ENCODE measurements at regions not wholly inside any gene's neighbourhood (a gene's known extent, or its start where the extent isn't known, plus 50 kb on each side); places are given as distances from the start of the nearest gene placed in this dataset.
"Not testable (repeated sequence)": the region's sequence is repeated elsewhere in the genome, so short reads cannot be mapped to it uniquely, and the experiment has no call there.

- no peak overlapping the region for H3K27ac Mint-ChIP-seq
- H3K9me3 Mint-ChIP-seq = no peaks in the 10 kb centered on the region
- no peaks in the 10 kb centered on the region for H3K36me3 Mint-ChIP-seq (ENCODE audit: low read depth)
- no peak overlapping the region for H3K4me3 Mint-ChIP-seq
- DNase-seq (ENCODE audit: low spot score) = no peak
- no peaks in the 10 kb centered on the region for H3K27me3 Mint-ChIP-seq (ENCODE audit: low read depth)
- peaks cover 3% of the 10 kb centered on the region for H3K4me1 Mint-ChIP-seq (ENCODE audit: low read depth)
Observed at GRCh38 chr6:142635130-142635529, 309.8 kb downstream of the HIVEP2 start.

GRCh38 chr6:142637624-142638351 is 307.2 kb downstream of the HIVEP2 start:
- Mint-ChIP-seq H3K4me3 (no peak overlapping the region), H3K27me3 (ENCODE audit: low read depth) (no peaks in the 10 kb centered on the region), H3K4me1 (ENCODE audit: low read depth) (peaks cover 1% of the 10 kb centered on the region), H3K9me3 (no peaks in the 10 kb centered on the region), H3K27ac (no peak overlapping the region), H3K36me3 (ENCODE audit: low read depth) (no peaks in the 10 kb centered on the region)
- DNase-seq (ENCODE audit: low spot score) = no peak

- H3K27ac Mint-ChIP-seq = no peak overlapping the region
- no peaks in the 10 kb centered on the region for H3K27me3 Mint-ChIP-seq (ENCODE audit: low read depth)
- no peaks in the 10 kb centered on the region for H3K4me1 Mint-ChIP-seq (ENCODE audit: low read depth)
- no peak overlapping the region for H3K4me3 Mint-ChIP-seq
- DNase-seq (ENCODE audit: low spot score) = no peak
- no peaks in the 10 kb centered on the region for H3K9me3 Mint-ChIP-seq
- H3K36me3 Mint-ChIP-seq (ENCODE audit: low read depth) = no peaks in the 10 kb centered on the region
Observed at GRCh38 chr6:142642651-142643050, 302.3 kb downstream of the HIVEP2 start.

GRCh38 chr6:142644866-142645265 is 300.1 kb downstream of the HIVEP2 start:
- Mint-ChIP-seq H3K4me3 (no peak overlapping the region), H3K36me3 (ENCODE audit: low read depth) (no peaks in the 10 kb centered on the region), H3K4me1 (ENCODE audit: low read depth) (no peaks in the 10 kb centered on the region), H3K9me3 (no peaks in the 10 kb centered on the region), H3K27ac (no peak overlapping the region), H3K27me3 (ENCODE audit: low read depth) (peaks cover 3% of the 10 kb centered on the region)
- no peak for DNase-seq (ENCODE audit: low spot score)

GRCh38 chr6:142645663-142646062 is 299.3 kb downstream of the HIVEP2 start:
- DNase-seq (ENCODE audit: low spot score) = no peak
- Mint-ChIP-seq H3K4me1 (ENCODE audit: low read depth) (no peaks in the 10 kb centered on the region), H3K36me3 (ENCODE audit: low read depth) (no peaks in the 10 kb centered on the region), H3K9me3 (no peaks in the 10 kb centered on the region), H3K27ac (no peak overlapping the region), H3K27me3 (ENCODE audit: low read depth) (peaks cover 3% of the 10 kb centered on the region), H3K4me3 (no peak overlapping the region)

GRCh38 chr6:142647449-142648035 is 297.4 kb downstream of the HIVEP2 start:
- no peak overlapping the region for H3K27ac Mint-ChIP-seq
- DNase-seq (ENCODE audit: low spot score) = no peak
- H3K4me1 Mint-ChIP-seq (ENCODE audit: low read depth) = no peaks in the 10 kb centered on the region
- no peaks in the 10 kb centered on the region for H3K9me3 Mint-ChIP-seq
- H3K4me3 Mint-ChIP-seq = no peak overlapping the region
- peaks cover 3% of the 10 kb centered on the region for H3K27me3 Mint-ChIP-seq (ENCODE audit: low read depth)
- no peaks in the 10 kb centered on the region for H3K36me3 Mint-ChIP-seq (ENCODE audit: low read depth)

DNA sequence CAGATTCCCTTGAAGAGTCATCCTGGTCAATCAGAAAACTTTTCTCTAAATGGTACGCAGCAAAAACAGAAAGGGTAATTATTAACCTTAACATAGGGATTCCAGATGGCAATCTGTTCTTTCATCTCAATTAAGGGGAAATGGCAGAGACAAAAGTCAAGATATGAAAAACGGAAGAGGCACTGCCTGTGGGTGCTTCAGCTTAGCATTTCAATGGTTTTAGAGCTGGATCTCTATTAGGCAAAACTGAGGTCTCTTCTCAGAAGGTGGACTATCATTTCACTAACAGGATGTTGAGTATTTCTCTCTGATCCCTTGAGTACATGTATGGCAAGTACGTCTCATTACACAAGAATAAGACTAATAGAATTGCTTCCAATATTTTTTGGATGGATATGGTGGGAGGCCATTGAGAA is 296.9 kb downstream of the HIVEP2 start:
- no peaks in the 10 kb centered on the region for H3K36me3 Mint-ChIP-seq (ENCODE audit: low read depth)
- peaks cover 3% of the 10 kb centered on the region for H3K27me3 Mint-ChIP-seq (ENCODE audit: low read depth)
- H3K4me1 Mint-ChIP-seq (ENCODE audit: low read depth) = no peaks in the 10 kb centered on the region
- no peaks in the 10 kb centered on the region for H3K9me3 Mint-ChIP-seq
- no peak overlapping the region for H3K27ac Mint-ChIP-seq
- H3K4me3 Mint-ChIP-seq = no peak overlapping the region
- DNase-seq (ENCODE audit: low spot score) = no peak

DNA sequence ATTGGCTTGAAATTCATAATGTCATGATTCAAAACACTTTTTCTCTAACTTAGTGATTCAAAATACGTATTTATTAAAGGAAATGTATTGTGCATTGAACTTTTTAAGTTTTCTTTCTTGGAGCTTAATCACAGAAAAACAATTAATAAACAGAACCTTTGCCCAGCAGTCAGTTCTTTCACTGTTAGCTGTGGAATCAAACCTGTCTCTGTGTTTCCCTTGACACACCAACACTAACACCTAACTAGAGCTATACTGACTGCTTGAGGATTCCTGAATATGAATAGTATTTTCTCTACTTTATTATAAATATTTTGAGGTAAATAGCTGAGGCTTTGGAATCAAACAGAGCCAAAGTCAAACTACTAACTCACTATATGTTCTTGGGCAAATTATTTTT is 296.4 kb downstream of the HIVEP2 start:
- Mint-ChIP-seq H3K4me3 (no peak overlapping the region), H3K9me3 (no peaks in the 10 kb centered on the region), H3K36me3 (ENCODE audit: low read depth) (no peaks in the 10 kb centered on the region), H3K27me3 (ENCODE audit: low read depth) (peaks cover 3% of the 10 kb centered on the region), H3K4me1 (ENCODE audit: low read depth) (no peaks in the 10 kb centered on the region), H3K27ac (no peak overlapping the region)
- DNase-seq (ENCODE audit: low spot score) = no peak

DNA sequence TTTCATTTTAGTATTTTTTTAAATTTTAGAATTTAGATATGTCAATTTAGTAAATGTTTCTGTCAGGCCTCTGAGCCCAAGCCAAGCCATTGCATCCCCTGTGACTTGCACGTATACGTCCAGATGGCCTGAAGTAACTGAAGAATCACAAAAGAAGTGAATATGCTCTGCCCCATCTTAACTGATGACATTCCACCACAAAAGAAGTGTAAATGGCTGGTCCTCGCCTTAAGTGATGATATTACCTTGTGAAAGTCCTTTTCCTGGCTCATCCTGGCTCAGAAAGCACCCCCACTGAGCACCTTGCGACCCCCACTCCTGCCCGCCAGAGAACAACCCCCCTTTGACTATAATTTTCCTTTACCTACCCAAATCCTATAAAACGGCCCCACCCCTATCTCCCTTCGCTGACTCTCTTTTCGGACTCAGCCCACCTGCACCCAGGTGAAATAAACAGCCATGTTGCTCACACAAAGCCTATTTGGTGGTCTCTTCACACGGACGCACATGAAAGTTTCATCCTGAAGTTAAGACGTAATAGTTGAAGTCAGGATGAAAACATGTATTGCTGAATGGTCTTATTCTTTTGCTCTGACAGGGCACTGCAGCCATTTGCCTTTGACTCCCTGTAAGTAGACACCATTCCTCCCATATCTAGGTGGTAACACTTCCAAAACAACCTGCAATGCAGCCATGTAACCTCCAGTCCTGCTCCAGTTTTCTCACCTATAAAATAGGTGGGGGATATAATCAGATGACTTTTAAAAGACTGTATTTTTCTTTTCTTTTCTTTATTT is 295.3 kb downstream of the HIVEP2 start:
- not testable (repeated sequence) for H3K4me3 Mint-ChIP-seq; H3K27ac Mint-ChIP-seq; DNase-seq (ENCODE audit: low spot score); H3K9me3 Mint-ChIP-seq; H3K36me3 Mint-ChIP-seq (ENCODE audit: low read depth); H3K4me1 Mint-ChIP-seq (ENCODE audit: low read depth); H3K27me3 Mint-ChIP-seq (ENCODE audit: low read depth)

- DNase-seq (ENCODE audit: low spot score) = no peak
- no peak overlapping the region for H3K27ac Mint-ChIP-seq
- no peak overlapping the region for H3K4me3 Mint-ChIP-seq
- H3K27me3 Mint-ChIP-seq (ENCODE audit: low read depth) = peaks cover 3% of the 10 kb centered on the region
- H3K9me3 Mint-ChIP-seq = no peaks in the 10 kb centered on the region
- no peaks in the 10 kb centered on the region for H3K36me3 Mint-ChIP-seq (ENCODE audit: low read depth)
- H3K4me1 Mint-ChIP-seq (ENCODE audit: low read depth) = no peaks in the 10 kb centered on the region
Observed at GRCh38 chr6:142651384-142651783, 293.6 kb downstream of the HIVEP2 start.

GRCh38 chr6:142653710-142654420 is 291.1 kb downstream of the HIVEP2 start:
- Mint-ChIP-seq H3K4me3 (no peak overlapping the region), H3K9me3 (no peaks in the 10 kb centered on the region), H3K4me1 (ENCODE audit: low read depth) (no peaks in the 10 kb centered on the region), H3K27me3 (ENCODE audit: low read depth) (no peaks in the 10 kb centered on the region), H3K27ac (no peak overlapping the region), H3K36me3 (ENCODE audit: low read depth) (no peaks in the 10 kb centered on the region)
- no peak for DNase-seq (ENCODE audit: low spot score)

- no peaks in the 10 kb centered on the region for H3K27me3 Mint-ChIP-seq (ENCODE audit: low read depth)
- H3K4me1 Mint-ChIP-seq (ENCODE audit: low read depth) = no peaks in the 10 kb centered on the region
- H3K36me3 Mint-ChIP-seq (ENCODE audit: low read depth) = no peaks in the 10 kb centered on the region
- DNase-seq (ENCODE audit: low spot score) = no peak
- peaks cover 19% of the 10 kb centered on the region for H3K9me3 Mint-ChIP-seq
- no peak overlapping the region for H3K27ac Mint-ChIP-seq
- H3K4me3 Mint-ChIP-seq = no peak overlapping the region
Observed at GRCh38 chr6:142659661-142660060, 285.3 kb downstream of the HIVEP2 start.

DNA sequence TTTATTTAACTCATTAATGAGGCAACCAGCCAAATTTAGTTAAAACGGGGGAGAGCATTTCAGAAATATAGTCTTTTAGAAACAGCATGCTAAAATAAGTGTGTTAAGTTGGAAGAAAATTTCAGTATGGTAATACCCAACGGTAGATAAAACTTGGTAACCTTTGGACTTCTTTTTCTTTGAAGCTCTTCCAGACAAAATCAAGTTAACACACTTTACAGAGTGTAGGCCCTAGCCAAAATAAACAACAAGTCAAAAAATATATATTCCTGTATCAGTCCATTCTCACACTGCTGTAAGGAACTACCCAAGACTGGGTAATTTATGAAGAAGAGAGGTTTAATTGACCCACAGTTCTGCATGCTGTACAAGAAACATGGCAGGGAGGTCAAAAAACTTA is 279.6 kb downstream of the HIVEP2 start:
- Mint-ChIP-seq H3K27me3 (ENCODE audit: low read depth) (no peaks in the 10 kb centered on the region), H3K27ac (no peak overlapping the region)

More for the DNA sequence above, 279.6 kb downstream of the HIVEP2 start:
- Mint-ChIP-seq H3K36me3 (ENCODE audit: low read depth) (no peaks in the 10 kb centered on the region), H3K9me3 (peaks cover 19% of the 10 kb centered on the region), H3K4me3 (no peak overlapping the region), H3K4me1 (ENCODE audit: low read depth) (peaks cover 5% of the 10 kb centered on the region)
- DNase-seq (ENCODE audit: low spot score) = no peak

All from T-helper 2 cell treated with Interferon-gamma antibody and Interleukin-4, amounts not matched to agents 5 μg/mL and 100 μg/mL, for 36 hours (primary cell).